ENCODE measurements at regions not wholly inside any gene's neighbourhood (a gene's known extent, or its start where the extent isn't known, plus 50 kb on each side); places are given as distances from the start of the nearest gene placed in this dataset.

GRCh38 chr13:77437267-77437666, 98.2 kb upstream of the SCEL start:
- TF ChIP-seq, protein P1, sequence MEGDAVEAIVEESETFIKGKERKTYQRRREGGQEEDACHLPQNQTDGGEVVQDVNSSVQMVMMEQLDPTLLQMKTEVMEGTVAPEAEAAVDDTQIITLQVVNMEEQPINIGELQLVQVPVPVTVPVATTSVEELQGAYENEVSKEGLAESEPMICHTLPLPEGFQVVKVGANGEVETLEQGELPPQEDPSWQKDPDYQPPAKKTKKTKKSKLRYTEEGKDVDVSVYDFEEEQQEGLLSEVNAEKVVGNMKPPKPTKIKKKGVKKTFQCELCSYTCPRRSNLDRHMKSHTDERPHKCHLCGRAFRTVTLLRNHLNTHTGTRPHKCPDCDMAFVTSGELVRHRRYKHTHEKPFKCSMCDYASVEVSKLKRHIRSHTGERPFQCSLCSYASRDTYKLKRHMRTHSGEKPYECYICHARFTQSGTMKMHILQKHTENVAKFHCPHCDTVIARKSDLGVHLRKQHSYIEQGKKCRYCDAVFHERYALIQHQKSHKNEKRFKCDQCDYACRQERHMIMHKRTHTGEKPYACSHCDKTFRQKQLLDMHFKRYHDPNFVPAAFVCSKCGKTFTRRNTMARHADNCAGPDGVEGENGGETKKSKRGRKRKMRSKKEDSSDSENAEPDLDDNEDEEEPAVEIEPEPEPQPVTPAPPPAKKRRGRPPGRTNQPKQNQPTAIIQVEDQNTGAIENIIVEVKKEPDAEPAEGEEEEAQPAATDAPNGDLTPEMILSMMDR (IDR thresholded peaks at IDR 0.05), result no peak
- H3K4me2 ChIP-seq (replicated peaks; ENCODE audit: extremely low read depth, low read length, poor library complexity, severe bottlenecking), result no peak overlapping the region
- no peaks in the 10 kb centered on the region for H3K36me3 ChIP-seq (replicated peaks in 1 of 2; ENCODE audit: control insufficient read depth in 1 of 2, insufficient read depth in 2 of 2, low read length in 2 of 2)
- no peaks in the 10 kb centered on the region for H3K27me3 ChIP-seq (ENCODE audit: control insufficient read depth in 2 of 2, insufficient read depth in 2 of 2, low read length in 2 of 2)
- no peaks in the 10 kb centered on the region for H3K36me3 Mint-ChIP-seq
- intact Hi-C loops (cut with micrococcal nuclease), result no loop called here
- H4K20me1 ChIP-seq (ENCODE audit: insufficient read depth, low read length), result no peaks in the 10 kb centered on the region
- peaks cover 0 to 11% (median 2%) of the 10 kb centered on the region in 7 donors for H3K9me3 Mint-ChIP-seq
- H3K4me1 ChIP-seq (ENCODE audit: control insufficient read depth in 1 of 2, insufficient read depth in 2 of 2, low read length in 2 of 2), result no peaks in the 10 kb centered on the region
- H3K9ac ChIP-seq (ENCODE audit: insufficient read depth, low read length, poor library complexity, severe bottlenecking), result no peak overlapping the region
- no peak overlapping the region for H3K4me3 Mint-ChIP-seq
- no peak overlapping the region for H3K4me3 ChIP-seq (replicated peaks in 1 of 3; ENCODE audit: low read depth in 2 of 3, low read length in 3 of 3)
- H3K27ac Mint-ChIP-seq, result no peak overlapping the region
- H3K79me2 ChIP-seq (ENCODE audit: insufficient read depth, low read length), result no peaks in the 10 kb centered on the region
- no peak overlapping the region for H2AFZ ChIP-seq (ENCODE audit: insufficient read depth, low read depth, low read length, poor library complexity, severe bottlenecking)
- no peaks in the 10 kb centered on the region for H3K4me1 Mint-ChIP-seq
- WGBS (ENCODE audit: insufficient coverage), result 100% methylated on average over 1 of the region's 2 CpGs
- H3K9me3 ChIP-seq (replicated peaks in 1 of 2; ENCODE audit: control insufficient read depth in 1 of 2, insufficient read depth in 1 of 2, low read length in 2 of 2), result no peaks in the 10 kb centered on the region
- H3K27ac ChIP-seq (ENCODE audit: low read depth in 1 of 2, low read length in 2 of 2), result no peak overlapping the region
- no peak for DNase-seq
- H3K27me3 Mint-ChIP-seq (ENCODE audit: low read depth in 3 of 3), result peaks cover 0 to 5% (median 1%) of the 10 kb centered on the region in 3 donors

GRCh38 chr13:77434289-77434688, 101.2 kb upstream of the SCEL start:
- Mint-ChIP-seq H3K27ac (no peak overlapping the region), H3K9me3 (peaks cover 0 to 2% (median 0%) of the 10 kb centered on the region in 7 donors), H3K27me3 (ENCODE audit: low read depth in 3 of 3) (peaks cover 1 to 3% (median 1%) of the 10 kb centered on the region in 3 donors), H3K4me1 (peaks cover 6% of the 10 kb centered on the region), H3K4me3 (no peak overlapping the region), H3K36me3 (no peaks in the 10 kb centered on the region)
- no peak overlapping the region for H3K9ac ChIP-seq (ENCODE audit: insufficient read depth, low read length, poor library complexity, severe bottlenecking)
- intact Hi-C loops (cut with micrococcal nuclease), result no loop called here
- no peaks in the 10 kb centered on the region for H3K27me3 ChIP-seq (ENCODE audit: control insufficient read depth in 2 of 2, insufficient read depth in 2 of 2, low read length in 2 of 2)
- H3K4me1 ChIP-seq (ENCODE audit: control insufficient read depth in 1 of 2, insufficient read depth in 2 of 2, low read length in 2 of 2), result peaks cover 0 to 3% of the 10 kb centered on the region in 2 donors
- no peaks in the 10 kb centered on the region for H4K20me1 ChIP-seq (ENCODE audit: insufficient read depth, low read length)
- H3K27ac ChIP-seq (ENCODE audit: low read depth in 1 of 2, low read length in 2 of 2), result no peak overlapping the region
- no peaks in the 10 kb centered on the region for H3K36me3 ChIP-seq (replicated peaks in 1 of 2; ENCODE audit: control insufficient read depth in 1 of 2, insufficient read depth in 2 of 2, low read length in 2 of 2)
- H3K4me2 ChIP-seq (replicated peaks; ENCODE audit: extremely low read depth, low read length, poor library complexity, severe bottlenecking), result no peak overlapping the region
- no peak for DNase-seq
- no CpG with 5 or more reads among the region's 1 CpG for whole genome bisulfite sequencing (ENCODE audit: insufficient coverage)
- H3K9me3 ChIP-seq (replicated peaks in 1 of 2; ENCODE audit: control insufficient read depth in 1 of 2, insufficient read depth in 1 of 2, low read length in 2 of 2), result no peaks in the 10 kb centered on the region
- H2AFZ ChIP-seq (ENCODE audit: insufficient read depth, low read depth, low read length, poor library complexity, severe bottlenecking), result no peak overlapping the region
- TF ChIP-seq, protein P1 (IDR thresholded peaks at IDR 0.05), result no peak
- no peaks in the 10 kb centered on the region for H3K79me2 ChIP-seq (ENCODE audit: insufficient read depth, low read length)
- no peak overlapping the region for H3K4me3 ChIP-seq (replicated peaks in 1 of 3; ENCODE audit: low read depth in 2 of 3, low read length in 3 of 3)

Measured in CD14-positive monocyte (primary cell).